ENCODE measurements at regions not wholly inside any gene's neighbourhood (a gene's known extent, or its start where the extent isn't known, plus 50 kb on each side); places are given as distances from the start of the nearest gene placed in this dataset.
A peak's percentile ranks its signal among the peaks of the same experiment; 100 is the strongest.
"Not testable (repeated sequence)": the region's sequence is repeated elsewhere in the genome, so short reads cannot be mapped to it uniquely, and the experiment has no call there.

DNA sequence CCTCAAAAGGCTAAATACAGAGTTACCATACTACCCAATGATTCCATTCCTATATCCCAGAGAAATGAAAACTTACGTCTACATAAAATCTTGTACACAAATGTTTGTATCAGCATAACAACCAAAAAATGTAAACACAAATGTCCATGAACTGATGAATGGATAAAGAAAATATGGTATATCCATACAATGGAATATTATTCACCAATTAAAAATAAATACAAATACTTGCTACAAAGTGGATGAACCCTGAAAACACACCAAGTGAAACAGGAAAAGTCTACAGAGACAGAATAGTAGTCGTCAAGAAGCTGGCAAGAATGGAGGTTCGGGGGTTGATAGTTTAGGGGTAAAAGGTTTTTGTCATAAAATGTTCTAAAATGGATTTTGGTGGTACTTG, 54.0 kb upstream of the ANKRD28 start:
- in situ Hi-C loops (cut with HindIII; ENCODE audit: low pct_unique_long_range_greater_than_20kb, low sequenced_read_pairs): no loop called here
- DNase-seq (ENCODE audit: low read depth): no peak

DNA sequence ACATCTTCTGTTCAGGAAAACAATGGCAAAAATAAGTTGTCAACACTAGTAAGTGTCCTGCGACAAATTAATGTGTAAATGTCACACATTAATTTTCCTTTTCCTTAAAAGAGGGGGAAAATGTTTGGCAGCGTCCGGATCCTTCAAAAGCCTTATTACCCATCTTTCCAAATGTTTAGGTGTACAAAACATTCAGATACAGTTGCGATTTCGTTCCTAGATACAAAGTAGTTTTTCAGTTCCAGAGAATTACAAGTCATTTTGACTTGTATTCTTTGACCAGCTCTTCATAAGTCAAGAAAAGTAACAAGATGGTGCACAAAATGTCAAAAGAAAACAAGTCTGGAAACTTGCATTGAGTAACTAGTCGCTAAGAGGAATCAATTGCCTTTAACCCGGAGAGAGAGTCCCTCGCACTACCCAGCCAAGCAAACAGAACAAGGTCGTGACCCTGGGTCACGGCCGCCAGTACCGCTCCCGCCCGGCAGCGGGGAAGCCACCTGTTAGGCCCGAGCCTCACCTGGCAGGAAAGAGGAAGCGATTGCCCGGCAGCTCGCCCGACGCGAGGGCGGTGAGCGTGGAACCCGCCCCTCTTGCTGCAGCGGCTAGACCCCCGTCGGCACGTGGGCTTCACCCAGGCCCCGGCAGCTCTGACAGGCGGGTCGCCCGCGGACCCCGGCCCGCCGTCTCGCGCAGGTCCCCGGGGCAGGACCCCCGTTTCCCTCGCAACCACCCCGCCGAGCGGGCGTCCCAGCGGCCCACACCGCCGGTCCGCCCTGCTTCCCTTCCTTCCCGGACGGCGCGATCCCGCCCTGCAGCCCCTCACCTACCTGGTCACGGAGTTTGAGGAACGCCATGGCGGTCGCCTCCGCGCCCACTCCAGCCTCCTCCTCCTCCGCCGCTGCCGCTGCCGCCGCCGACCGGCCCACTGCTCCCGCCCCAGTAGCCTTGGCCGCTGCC, 61.0 kb upstream of the ANKRD28 start:
- in situ Hi-C loops (cut with HindIII; ENCODE audit: low pct_unique_long_range_greater_than_20kb, low sequenced_read_pairs): no loop called here
- peak; percentile 30 for DNase-seq (ENCODE audit: low read depth)

DNA sequence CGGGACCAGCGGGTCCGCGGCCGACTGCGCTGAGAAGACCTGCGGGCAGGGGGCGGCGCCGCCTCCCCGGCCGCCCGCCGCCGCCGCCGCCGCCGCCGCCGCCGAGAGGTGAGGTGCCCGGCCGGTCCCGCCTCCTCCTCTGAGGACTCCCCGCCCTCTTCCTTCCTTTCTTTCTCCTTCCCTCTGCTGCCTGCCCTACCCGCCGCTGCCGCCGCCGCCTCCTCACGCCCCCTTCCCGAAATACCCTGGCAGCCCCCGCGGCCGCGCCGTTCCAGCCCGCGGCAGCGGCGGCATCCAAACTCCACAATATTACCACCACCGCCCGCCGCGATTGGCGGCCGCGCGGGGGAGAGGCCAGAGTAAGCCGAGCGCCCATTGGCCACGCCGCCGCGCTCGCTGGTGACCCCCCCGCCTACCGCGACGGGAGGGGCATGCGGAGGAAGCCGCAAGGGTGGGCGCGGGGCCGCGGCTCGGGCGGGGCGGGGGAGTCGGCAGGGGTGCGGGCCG, 61.8 kb upstream of the ANKRD28 start:
- in situ Hi-C loops (cut with HindIII; ENCODE audit: low pct_unique_long_range_greater_than_20kb, low sequenced_read_pairs): no loop called here
- DNase-seq (ENCODE audit: low read depth): peak; percentile 93

DNA sequence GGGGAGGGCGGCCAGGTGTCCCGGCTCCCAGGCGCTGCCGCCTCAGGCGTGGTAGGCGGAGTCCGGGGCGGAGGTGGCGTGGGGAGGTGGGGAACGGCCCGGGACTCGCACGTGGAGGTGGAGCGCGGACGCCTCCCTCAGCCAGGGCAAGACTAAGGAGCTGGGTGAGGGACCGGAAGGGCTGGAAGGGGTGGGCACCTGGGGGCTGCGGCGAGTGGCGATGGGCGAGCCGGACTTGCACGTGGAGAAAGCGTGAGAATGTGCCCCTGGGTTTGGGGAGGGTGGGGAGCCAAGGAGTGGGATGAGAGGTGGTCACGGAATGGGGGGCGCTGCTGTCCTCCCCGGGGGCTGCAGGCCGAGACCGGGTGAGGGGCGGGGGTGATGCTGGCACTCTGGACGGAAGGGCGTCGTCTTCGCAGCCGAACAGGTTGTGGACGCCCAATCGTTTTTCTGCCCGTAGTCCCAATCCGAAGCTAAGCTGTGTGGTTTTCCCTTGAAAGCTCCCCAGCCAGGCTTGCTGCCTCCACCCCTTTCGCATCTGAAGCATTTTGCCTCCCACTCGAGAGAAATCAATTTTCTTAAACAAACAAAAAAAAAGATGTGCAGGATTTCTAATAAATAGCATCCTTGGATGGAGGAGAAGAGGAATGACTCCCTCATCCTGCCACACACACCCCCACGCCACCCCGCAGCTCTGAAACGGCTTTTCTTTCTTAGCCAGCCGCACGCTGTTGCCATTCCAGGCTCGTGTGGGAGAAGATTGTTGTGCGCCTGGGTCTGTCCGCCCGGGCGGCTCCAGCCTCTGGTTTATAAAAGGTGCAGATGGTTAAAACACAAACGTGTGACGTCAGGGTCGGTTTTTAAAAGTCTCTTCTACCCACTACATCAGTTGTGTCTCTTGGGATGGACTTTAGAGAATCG, 62.5 kb upstream of the ANKRD28 start:
- peak; percentile 61 for DNase-seq (ENCODE audit: low read depth)
- in situ Hi-C loops (cut with HindIII; ENCODE audit: low pct_unique_long_range_greater_than_20kb, low sequenced_read_pairs): no loop called here

DNA sequence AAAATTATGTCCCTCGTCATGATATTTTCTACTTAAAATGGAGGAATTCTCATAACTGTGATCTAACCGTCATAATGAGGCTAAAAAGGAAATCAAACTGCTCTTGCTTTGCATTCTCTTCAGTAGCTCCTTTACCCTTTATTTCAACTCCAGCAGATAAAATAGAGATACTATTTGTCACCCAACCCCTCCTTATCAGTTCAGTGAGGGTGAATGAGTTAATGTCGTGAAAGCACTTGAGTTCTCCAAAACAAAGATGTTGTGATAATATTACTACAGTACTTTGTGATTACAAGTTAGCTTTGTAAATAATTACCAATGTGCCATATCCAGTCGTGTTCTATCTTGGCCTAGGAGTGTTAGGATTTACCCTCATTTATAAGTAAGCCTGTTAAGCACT, 63.4 kb upstream of the ANKRD28 start:
- peak; percentile 10 for DNase-seq (ENCODE audit: low read depth)
- in situ Hi-C loops (cut with HindIII; ENCODE audit: low pct_unique_long_range_greater_than_20kb, low sequenced_read_pairs): no loop called here

DNA sequence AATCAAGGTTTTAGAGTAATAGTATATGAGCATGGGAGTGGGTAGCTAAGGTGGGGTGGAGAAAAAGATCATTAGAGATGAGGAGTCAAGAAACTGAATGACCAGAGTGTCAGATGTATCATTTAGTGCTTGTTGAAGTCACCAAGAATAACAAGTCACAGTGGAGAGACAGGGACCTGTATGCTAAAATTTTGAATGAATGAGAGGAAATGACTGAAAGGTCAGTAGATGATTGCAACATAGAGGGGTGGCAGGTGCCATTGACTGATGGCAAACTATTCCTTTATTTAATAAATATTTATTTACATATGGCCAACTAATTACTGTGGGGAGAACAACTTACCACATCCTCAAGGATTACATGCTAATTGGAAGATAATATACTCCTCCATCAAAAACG, 75.0 kb upstream of the ANKRD28 start:
- no peak for DNase-seq (ENCODE audit: low read depth)
- in situ Hi-C loops (cut with HindIII; ENCODE audit: low pct_unique_long_range_greater_than_20kb, low sequenced_read_pairs): no loop called here

DNA sequence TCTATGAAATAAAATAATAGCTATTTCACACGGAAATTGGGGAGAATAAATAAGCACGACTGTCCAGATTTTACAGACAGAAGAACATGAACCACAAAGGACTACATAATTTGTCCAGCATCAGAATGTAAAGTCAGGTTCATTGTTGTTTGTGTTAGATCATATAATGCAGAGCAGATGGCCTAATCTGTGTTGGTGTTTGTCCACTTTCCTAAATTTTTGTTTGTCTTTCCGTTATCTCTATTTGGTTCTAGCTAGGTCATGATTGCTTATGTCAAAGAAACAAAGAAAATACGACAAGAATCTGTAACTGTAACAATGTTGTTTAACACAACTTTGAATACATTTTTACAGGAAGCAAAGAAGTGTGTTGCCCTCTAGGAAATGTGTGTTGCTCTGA, 75.6 kb upstream of the ANKRD28 start:
- in situ Hi-C loops (cut with HindIII; ENCODE audit: low pct_unique_long_range_greater_than_20kb, low sequenced_read_pairs): no loop called here
- no peak for DNase-seq (ENCODE audit: low read depth)

DNA sequence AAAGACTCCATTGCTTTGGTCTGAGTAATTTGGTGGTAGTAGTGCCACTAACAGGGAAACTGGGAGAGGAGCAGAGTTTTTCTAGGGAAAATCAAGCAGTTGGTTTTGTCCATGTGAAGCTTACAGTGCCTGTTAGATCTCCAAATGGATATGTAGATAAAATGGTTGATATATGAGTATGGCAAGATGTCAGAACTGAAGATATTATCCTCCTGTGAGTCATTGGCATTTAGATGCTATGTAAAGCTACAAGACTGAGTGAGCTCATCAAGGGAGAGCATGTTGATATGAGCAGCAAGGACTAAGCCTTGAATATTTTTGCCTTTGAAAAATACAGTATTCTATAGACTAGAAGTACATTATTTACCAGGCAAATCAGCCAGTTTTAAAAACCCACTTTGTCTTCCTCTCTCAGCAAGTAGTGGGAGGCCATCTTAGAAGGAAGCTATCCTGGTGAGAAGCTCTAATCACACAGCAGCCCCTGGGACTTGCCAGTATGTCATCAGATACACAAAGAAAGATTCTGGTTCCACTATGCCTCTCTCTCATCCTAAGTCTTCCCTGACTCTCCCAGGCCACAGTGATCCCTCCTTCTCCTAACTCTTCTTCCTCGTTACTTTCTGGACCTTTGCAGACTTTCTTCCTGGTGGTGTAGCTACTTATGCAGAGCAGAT, 77.4 kb upstream of the ANKRD28 start:
- in situ Hi-C loops (cut with HindIII; ENCODE audit: low pct_unique_long_range_greater_than_20kb, low sequenced_read_pairs): no loop called here
- no peak for DNase-seq (ENCODE audit: low read depth)

DNA sequence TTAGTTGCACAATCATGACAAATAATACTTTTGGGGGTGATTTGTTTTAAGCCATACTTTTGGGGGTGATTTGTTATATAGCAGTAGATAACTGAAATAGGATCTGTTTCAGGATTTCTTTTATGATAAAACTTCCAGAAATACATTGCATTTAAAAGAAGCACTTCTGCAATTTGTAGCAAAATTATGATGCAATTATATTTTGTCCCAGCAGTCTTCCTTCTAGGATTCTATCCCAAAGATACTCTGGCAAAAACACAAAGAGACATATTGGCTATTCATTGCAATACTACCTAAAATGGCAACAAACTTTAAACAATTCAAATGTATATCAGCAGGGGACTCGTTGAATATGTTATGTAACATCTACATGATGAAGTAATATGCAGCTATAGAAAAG, 78.9 kb upstream of the ANKRD28 start:
- no peak for DNase-seq (ENCODE audit: low read depth)
- in situ Hi-C loops (cut with HindIII; ENCODE audit: low pct_unique_long_range_greater_than_20kb, low sequenced_read_pairs): no loop called here

DNA sequence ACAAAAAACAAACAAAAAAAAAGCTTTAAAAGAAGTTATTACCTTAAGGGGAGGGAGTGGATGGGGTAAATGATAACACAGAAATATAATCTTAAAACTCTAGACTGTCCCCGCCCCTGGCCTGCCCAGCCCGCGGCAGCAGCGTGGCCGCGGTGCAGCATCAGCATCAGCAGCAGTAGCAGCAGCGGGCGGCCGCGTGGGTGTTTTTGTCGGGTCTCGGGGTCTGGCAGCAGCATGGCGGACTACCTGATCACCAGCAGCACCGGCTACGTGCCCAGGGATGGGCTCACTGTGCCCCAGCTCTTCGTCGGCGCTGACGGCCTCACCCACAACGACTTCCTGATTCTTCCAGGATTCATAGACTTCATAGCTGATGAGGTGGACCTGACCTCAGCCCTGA, 80.0 kb upstream of the ANKRD28 start:
- DNase-seq (ENCODE audit: low read depth): no peak
- in situ Hi-C loops (cut with HindIII; ENCODE audit: low pct_unique_long_range_greater_than_20kb, low sequenced_read_pairs): no loop called here

DNA sequence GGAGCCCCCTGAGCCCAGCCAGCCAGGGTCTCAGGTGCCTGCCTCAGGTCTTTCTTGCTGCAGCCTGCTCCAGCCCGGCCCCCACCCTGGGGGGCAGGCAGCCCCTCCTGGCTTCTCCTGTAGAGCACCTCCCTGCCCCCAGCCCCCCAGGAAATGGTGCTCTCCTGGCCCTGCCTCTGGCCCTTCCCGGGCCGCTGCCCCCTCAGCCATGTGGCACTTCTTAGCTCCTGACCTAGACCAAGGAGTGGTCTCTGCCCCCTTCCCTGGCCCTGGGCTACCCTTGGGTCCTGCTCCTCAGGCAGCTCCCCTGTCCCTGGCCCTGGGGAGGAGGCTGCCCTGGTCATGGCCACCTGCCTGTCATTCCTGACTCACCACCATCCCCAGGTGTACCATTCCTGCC, 82.0 kb upstream of the ANKRD28 start:
- DNase-seq (ENCODE audit: low read depth); in situ Hi-C loops (cut with HindIII; ENCODE audit: low pct_unique_long_range_greater_than_20kb, low sequenced_read_pairs): not testable (repeated sequence)

DNA sequence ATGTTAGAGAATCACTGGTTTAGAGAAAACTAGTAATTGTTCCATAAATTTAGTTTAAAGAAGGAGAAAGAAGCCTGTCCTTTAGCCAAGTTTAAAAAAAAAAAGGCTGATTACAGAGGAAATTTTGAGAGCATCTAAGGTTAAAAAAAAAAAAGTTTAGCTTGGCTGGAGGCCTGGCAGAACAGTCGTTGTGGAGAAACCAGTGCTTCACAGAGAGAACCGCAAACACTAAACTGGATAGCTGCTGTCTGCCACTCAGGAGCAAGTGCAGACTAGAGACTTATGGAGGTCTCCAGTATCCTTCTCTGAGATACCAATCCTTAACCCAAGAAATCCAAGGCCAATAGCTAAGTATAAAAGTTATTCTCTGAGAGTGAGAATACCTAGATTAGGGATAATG, 84.8 kb upstream of the ANKRD28 start:
- DNase-seq (ENCODE audit: low read depth): no peak
- in situ Hi-C loops (cut with HindIII; ENCODE audit: low pct_unique_long_range_greater_than_20kb, low sequenced_read_pairs): no loop called here

DNA sequence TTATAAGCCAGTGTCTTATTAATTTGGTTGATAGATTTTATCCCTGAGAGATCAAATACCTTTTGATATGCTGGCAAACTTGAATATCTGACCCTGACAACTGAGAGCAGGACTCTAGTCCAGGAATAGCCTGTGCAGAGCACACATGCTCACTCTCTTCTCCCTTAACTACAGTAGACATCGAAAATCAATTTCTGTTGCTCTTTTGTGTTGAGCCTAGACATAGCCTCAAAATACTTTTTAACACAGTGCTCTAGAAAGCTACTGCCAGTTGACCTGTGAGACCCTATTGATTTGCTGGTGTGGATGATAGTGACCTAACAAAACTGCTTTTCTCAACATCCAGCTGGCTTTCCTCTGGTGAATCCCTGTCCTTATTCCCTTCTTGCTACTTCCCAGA, 86.4 kb upstream of the ANKRD28 start:
- in situ Hi-C loops (cut with HindIII; ENCODE audit: low pct_unique_long_range_greater_than_20kb, low sequenced_read_pairs): no loop called here
- DNase-seq (ENCODE audit: low read depth): no peak

DNA sequence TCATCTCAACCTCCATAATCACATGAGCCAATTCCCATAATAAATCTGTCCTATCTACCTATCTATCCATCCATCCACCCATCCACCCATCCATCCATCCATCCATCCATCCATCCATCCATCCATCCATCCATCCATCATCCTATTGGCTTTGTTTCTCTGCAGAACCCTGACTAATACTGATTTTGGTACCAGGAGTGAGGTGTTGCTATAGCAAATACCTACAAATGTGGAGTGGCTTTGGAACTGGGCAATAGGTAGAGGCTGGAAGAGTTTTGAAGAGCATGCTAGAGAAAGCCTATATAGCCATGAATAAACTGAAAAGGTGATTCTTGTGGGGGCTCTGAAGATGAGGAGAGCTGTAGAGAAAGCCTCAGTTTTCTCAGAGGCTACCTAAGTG, 88.7 kb upstream of the ANKRD28 start:
- DNase-seq (ENCODE audit: low read depth): no peak
- in situ Hi-C loops (cut with HindIII; ENCODE audit: low pct_unique_long_range_greater_than_20kb, low sequenced_read_pairs): no loop called here

DNA sequence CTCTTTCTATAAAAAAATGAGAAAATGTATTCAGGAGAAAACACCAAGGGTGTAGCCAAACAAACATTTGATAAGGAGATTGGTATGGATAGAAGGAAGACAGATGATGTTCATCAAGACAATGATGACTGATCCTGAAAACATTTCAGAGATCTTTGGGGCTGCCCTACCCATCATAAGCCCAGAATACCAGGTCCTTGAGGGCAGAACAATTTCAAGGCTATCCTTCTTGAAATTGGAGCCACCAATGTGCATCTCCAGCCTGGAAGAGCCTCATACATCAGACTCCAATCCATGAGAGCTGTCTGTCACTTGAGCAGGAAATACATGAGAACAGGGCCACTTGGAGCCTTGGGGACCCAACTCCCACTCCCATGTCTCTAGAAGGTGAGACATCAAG, 89.5 kb upstream of the ANKRD28 start:
- in situ Hi-C loops (cut with HindIII; ENCODE audit: low pct_unique_long_range_greater_than_20kb, low sequenced_read_pairs): no loop called here
- no peak for DNase-seq (ENCODE audit: low read depth)

DNA sequence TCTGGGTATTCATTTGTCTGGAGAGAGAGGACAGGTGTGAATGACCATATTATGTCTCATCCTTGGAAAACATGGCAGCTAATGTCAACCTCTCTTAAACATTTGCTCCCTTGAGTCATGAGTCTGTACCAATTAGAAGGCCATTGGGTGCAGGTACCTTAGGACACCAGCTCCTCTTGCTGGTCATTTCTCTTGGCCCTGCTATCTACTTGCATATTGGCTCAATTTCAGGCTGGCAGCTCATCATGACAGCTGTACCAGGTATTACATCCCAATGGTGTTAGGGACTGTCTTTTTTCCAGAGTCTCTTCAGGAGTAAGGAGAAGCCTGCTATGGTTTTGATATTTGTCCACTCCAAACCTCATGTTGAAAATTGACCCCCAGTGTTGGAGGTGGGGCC, 92.2 kb upstream of the ANKRD28 start:
- in situ Hi-C loops (cut with HindIII; ENCODE audit: low pct_unique_long_range_greater_than_20kb, low sequenced_read_pairs): no loop called here
- DNase-seq (ENCODE audit: low read depth): no peak

DNA sequence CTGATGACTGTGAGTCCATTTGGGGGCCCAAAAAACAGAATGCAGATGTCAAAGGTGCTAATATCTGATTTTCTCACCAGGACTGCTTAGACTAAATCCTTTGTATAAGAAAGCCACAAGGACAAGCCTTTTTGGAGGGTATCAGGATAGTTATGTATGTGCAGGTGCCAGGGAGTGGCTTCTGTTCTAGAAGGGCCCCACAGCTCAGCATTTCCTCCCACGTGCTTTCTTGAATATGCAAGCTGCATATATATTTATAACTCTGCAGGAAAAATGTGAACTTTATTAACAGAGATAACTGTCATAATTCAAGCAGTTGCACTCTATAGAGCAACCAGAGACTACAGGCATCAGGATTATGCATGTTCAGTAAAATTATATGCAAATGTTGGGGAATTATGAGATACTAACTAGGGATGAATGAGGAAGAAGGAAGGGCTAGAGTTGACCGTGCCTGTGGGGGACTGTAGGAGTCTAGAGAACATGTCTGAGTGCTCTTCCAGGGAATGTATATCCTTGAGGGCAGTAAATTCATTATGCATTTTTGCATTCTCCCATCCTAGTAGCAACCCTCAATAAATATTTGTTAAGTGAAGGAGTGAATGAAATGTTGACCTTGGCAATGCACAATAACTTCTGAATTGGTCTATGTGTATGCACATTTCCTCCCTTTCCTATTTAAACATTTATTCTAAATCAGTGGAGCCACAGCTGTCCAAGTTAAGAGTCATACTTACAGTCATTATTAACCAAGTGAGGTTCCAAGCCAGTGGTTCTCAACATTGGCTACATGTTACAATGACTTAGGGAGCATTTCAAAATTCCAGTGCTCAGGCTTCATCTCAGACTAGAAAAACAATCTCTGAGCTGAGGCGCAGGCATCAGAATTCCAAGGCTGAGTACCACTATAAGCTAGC, 94.8 kb upstream of the ANKRD28 start:
- in situ Hi-C loops (cut with HindIII; ENCODE audit: low pct_unique_long_range_greater_than_20kb, low sequenced_read_pairs): no loop called here
- DNase-seq (ENCODE audit: low read depth): peak; percentile 85

DNA sequence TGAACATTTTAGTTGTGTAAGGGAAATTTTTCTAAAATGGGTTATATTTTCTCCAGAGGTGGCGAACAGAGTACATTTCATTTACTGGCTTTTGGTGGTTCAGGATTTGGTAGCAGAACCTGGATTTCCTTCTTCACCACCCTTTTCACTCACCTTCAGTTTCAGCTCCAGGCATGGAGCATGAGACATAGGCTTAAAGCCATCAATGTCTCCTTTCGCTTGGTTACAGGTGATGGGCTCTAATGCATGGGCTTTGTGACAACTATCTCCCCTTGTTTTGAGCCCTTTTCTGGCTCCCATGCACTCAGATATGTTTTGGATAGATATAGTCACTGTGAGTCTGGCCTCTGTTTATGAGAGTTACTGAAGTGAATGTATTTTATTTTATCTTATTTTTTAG, 96.6 kb upstream of the ANKRD28 start:
- in situ Hi-C loops (cut with HindIII; ENCODE audit: low pct_unique_long_range_greater_than_20kb, low sequenced_read_pairs): no loop called here
- DNase-seq (ENCODE audit: low read depth): no peak
